ENCODE measurements at regions not wholly inside any gene's neighbourhood (a gene's known extent, or its start where the extent isn't known, plus 50 kb on each side); places are given as distances from the start of the nearest gene placed in this dataset.

- Histone ChIP-seq H3K4me1 (no peaks in the 10 kb centered on the region), H3K36me3 (no peaks in the 10 kb centered on the region), H3K27me3 (no peaks in the 10 kb centered on the region), H3K27ac (no peak overlapping the region), H3K9me3 (no peaks in the 10 kb centered on the region), H3K4me3 (no peak overlapping the region)
- intact Hi-C loops (cut with DNase I) = no loop called here
- no peak for DNase-seq
- TF ChIP-seq POLR2A (IDR thresholded peaks at IDR 0.05) = no peak
- peak in 1 of 4 donors; percentile 42 for TF ChIP-seq CTCF (IDR thresholded peaks at IDR 0.05)
- ATAC-seq = no peak
These were observed 228.5 kb upstream of the G2E3 start for GRCh38 chr14:30330445-30330844.

- no peaks in the 10 kb centered on the region for H3K9me3 ChIP-seq
- H3K4me3 ChIP-seq = no peak overlapping the region
- H3K27me3 ChIP-seq = no peaks in the 10 kb centered on the region
- DNase-seq = no peak
- intact Hi-C loops (cut with DNase I) = no loop called here
- ATAC-seq = no peak
- TF ChIP-seq POLR2A (IDR thresholded peaks at IDR 0.05) (no peak), CTCF (IDR thresholded peaks at IDR 0.05) (no peak)
- H3K27ac ChIP-seq = no peak overlapping the region
- no peaks in the 10 kb centered on the region for H3K36me3 ChIP-seq
- no peaks in the 10 kb centered on the region for H3K4me1 ChIP-seq
These were observed 227.9 kb upstream of the G2E3 start for GRCh38 chr14:30331030-30331429.

- ATAC-seq = no peak
- no peak for TF ChIP-seq CTCF (IDR thresholded peaks at IDR 0.05)
- no peak for TF ChIP-seq POLR2A (IDR thresholded peaks at IDR 0.05)
- intact Hi-C loops (cut with DNase I) = no loop called here
These were observed 226.6 kb upstream of the G2E3 start for GRCh38 chr14:30332374-30332773.

GRCh38 chr14:30333934-30334333, 225.0 kb upstream of the G2E3 start:
- no peak for ATAC-seq
- intact Hi-C loops (cut with DNase I) = no loop called here
- no peaks in the 10 kb centered on the region for H3K27me3 ChIP-seq

More at GRCh38 chr14:30332374-30332773, 226.6 kb upstream of the G2E3 start:
- Histone ChIP-seq H3K27ac (no peak overlapping the region), H3K9me3 (no peaks in the 10 kb centered on the region), H3K4me3 (no peak overlapping the region), H3K36me3 (no peaks in the 10 kb centered on the region), H3K4me1 (no peaks in the 10 kb centered on the region), H3K27me3 (no peaks in the 10 kb centered on the region)
- DNase-seq = no peak

More at GRCh38 chr14:30333934-30334333, 225.0 kb upstream of the G2E3 start:
- H3K9me3 ChIP-seq = no peaks in the 10 kb centered on the region
- no peak for DNase-seq
- no peak overlapping the region for H3K27ac ChIP-seq
- TF ChIP-seq CTCF (IDR thresholded peaks at IDR 0.05) (no peak), POLR2A (IDR thresholded peaks at IDR 0.05) (no peak)
- 17% methylated on average over 2 of the region's 2 CpGs for WGBS (ENCODE audit: insufficient coverage, low coverage, low lambda C conversion rate, missing lambda C conversion rate)
- no peaks in the 10 kb centered on the region for H3K4me1 ChIP-seq
- H3K4me3 ChIP-seq = no peak overlapping the region
- H3K36me3 ChIP-seq = no peaks in the 10 kb centered on the region
